ENCODE measurements at regions not wholly inside any gene's neighbourhood (a gene's known extent, or its start where the extent isn't known, plus 50 kb on each side); places are given as distances from the start of the nearest gene placed in this dataset.

DNA sequence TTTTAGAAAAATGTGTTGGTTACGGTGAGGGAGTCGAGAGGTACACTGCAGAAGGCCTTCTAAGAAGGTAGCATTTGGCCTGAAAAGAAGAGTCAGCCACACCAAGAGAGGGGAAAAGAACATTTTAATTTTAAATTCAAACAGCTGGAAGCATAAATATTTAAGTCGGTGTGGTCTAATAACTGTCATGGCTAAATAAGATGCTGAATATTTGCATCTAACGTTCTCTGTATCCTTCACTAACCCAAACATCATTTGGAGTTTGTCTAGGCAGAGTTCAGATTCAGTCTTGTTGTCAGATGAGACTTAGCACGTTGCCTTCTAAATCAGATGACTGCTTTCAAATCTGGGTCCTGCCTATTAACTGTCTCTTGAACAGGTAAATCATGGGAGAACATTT lies 583.3 kb downstream of the DIPK2A start:
- no peaks in the 10 kb centered on the region for H3K27me3 Mint-ChIP-seq
- no peak overlapping the region for H3K27ac Mint-ChIP-seq
- H3K4me1 ChIP-seq (ENCODE audit: insufficient read depth, low read length), result no peaks in the 10 kb centered on the region
- no peaks in the 10 kb centered on the region for H3K27me3 ChIP-seq (ENCODE audit: control insufficient read depth in 1 of 2, insufficient read depth in 2 of 2, low read length in 2 of 2)
- H3K4me1 Mint-ChIP-seq (ENCODE audit: low read depth), result no peaks in the 10 kb centered on the region
- no peak for DNase-seq
- no peaks in the 10 kb centered on the region for H3K36me3 Mint-ChIP-seq (ENCODE audit: low read depth)
- intact Hi-C loops (cut with DNase I, micrococcal nuclease), result no loop called here
- H3K4me3 Mint-ChIP-seq, result no peak overlapping the region
- no peaks in the 10 kb centered on the region for H3K9me3 Mint-ChIP-seq
- no peak for ATAC-seq (ENCODE audit: poor library complexity)
- ChIA-PET POLR2A (no interaction called here), CTCF (no interaction called here)
- TF ChIP-seq, protein P1, sequence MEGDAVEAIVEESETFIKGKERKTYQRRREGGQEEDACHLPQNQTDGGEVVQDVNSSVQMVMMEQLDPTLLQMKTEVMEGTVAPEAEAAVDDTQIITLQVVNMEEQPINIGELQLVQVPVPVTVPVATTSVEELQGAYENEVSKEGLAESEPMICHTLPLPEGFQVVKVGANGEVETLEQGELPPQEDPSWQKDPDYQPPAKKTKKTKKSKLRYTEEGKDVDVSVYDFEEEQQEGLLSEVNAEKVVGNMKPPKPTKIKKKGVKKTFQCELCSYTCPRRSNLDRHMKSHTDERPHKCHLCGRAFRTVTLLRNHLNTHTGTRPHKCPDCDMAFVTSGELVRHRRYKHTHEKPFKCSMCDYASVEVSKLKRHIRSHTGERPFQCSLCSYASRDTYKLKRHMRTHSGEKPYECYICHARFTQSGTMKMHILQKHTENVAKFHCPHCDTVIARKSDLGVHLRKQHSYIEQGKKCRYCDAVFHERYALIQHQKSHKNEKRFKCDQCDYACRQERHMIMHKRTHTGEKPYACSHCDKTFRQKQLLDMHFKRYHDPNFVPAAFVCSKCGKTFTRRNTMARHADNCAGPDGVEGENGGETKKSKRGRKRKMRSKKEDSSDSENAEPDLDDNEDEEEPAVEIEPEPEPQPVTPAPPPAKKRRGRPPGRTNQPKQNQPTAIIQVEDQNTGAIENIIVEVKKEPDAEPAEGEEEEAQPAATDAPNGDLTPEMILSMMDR (IDR thresholded peaks at IDR 0.05), result no peak
- no peak overlapping the region for H3K4me3 ChIP-seq (ENCODE audit: low read length)
- no peaks in the 10 kb centered on the region for H3K9me3 ChIP-seq (ENCODE audit: control insufficient read depth in 1 of 2, insufficient read depth in 1 of 2, low read length in 2 of 2)
- H3K36me3 ChIP-seq (ENCODE audit: insufficient read depth, low read length), result no peaks in the 10 kb centered on the region
- H3K27ac ChIP-seq (ENCODE audit: low read depth in 1 of 2, low read length in 2 of 2), result no peak overlapping the region

DNA sequence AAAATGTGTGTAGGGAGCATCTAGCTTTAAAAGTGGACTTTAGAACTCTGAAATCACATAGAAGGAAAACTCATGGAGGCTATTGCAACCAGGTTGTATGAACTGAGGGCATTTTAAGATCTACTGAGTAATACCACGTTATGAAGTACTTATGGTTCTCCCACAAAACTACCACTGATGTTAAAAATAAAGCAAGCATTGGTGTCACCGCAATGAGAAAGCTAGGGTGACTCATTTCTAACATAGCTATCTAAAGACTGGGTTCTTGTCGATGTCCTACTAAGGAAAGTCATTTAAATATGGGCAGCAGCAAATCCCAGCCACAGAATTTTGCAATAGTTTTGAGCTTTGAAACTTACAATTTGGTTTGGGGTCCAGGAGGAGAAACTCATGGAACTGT lies 584.8 kb downstream of the DIPK2A start:
- DNase-seq (no peak), ATAC-seq (ENCODE audit: poor library complexity) (no peak)
- Histone ChIP-seq H3K27ac (ENCODE audit: low read depth in 1 of 2, low read length in 2 of 2) (no peak overlapping the region), H3K9me3 (ENCODE audit: control insufficient read depth in 1 of 2, insufficient read depth in 1 of 2, low read length in 2 of 2) (no peaks in the 10 kb centered on the region), H3K4me1 (ENCODE audit: insufficient read depth, low read length) (no peaks in the 10 kb centered on the region), H3K4me3 (ENCODE audit: low read length) (no peak overlapping the region), H3K27me3 (ENCODE audit: control insufficient read depth in 1 of 2, insufficient read depth in 2 of 2, low read length in 2 of 2) (no peaks in the 10 kb centered on the region), H3K36me3 (ENCODE audit: insufficient read depth, low read length) (no peaks in the 10 kb centered on the region)
- Mint-ChIP-seq H3K4me3 (no peak overlapping the region), H3K4me1 (ENCODE audit: low read depth) (no peaks in the 10 kb centered on the region), H3K36me3 (ENCODE audit: low read depth) (no peaks in the 10 kb centered on the region), H3K27me3 (no peaks in the 10 kb centered on the region), H3K9me3 (no peaks in the 10 kb centered on the region), H3K27ac (no peak overlapping the region)
- TF ChIP-seq, protein P1 (IDR thresholded peaks at IDR 0.05), result no peak
- intact Hi-C loops (cut with DNase I, micrococcal nuclease), result no loop called here
- ChIA-PET POLR2A (no interaction called here), CTCF (no interaction called here)

DNA sequence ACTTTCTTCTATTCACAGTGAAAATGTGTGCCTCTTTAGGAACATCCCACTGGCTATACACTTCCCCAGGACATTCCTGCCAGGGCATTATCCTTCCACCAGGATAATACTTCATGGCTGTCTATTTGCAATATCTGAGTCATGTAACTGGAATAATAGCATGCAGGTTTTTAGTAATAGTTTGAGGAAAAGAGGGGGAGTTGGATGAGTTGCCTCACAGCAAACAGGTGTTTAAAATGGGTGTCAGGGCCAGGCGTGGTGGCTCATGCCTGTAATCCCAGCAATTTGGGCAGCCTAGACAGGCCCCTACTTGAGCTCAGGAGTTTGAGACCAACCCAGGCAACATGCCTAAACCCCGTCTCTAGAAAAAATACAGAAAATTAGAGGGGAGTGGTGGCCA lies 585.9 kb downstream of the DIPK2A start:
- no peak overlapping the region for H3K4me3 ChIP-seq (ENCODE audit: low read length)
- no peak overlapping the region for H3K27ac ChIP-seq (ENCODE audit: low read depth in 1 of 2, low read length in 2 of 2)
- H3K27me3 Mint-ChIP-seq, result no peaks in the 10 kb centered on the region
- intact Hi-C loops (cut with DNase I, micrococcal nuclease), result no loop called here
- no peak overlapping the region for H3K27ac Mint-ChIP-seq
- H3K36me3 ChIP-seq (ENCODE audit: insufficient read depth, low read length), result no peaks in the 10 kb centered on the region
- ChIA-PET CTCF (no interaction called here), POLR2A (no interaction called here)
- no peaks in the 10 kb centered on the region for H3K4me1 ChIP-seq (ENCODE audit: insufficient read depth, low read length)
- H3K4me3 Mint-ChIP-seq, result no peak overlapping the region
- H3K9me3 ChIP-seq (ENCODE audit: control insufficient read depth in 1 of 2, insufficient read depth in 1 of 2, low read length in 2 of 2), result no peaks in the 10 kb centered on the region
- no peaks in the 10 kb centered on the region for H3K27me3 ChIP-seq (ENCODE audit: control insufficient read depth in 1 of 2, insufficient read depth in 2 of 2, low read length in 2 of 2)
- ATAC-seq (ENCODE audit: poor library complexity) (no peak), DNase-seq (no peak)
- H3K4me1 Mint-ChIP-seq (ENCODE audit: low read depth), result no peaks in the 10 kb centered on the region
- H3K9me3 Mint-ChIP-seq, result no peaks in the 10 kb centered on the region
- TF ChIP-seq, protein P1 (IDR thresholded peaks at IDR 0.05), result no peak
- no peaks in the 10 kb centered on the region for H3K36me3 Mint-ChIP-seq (ENCODE audit: low read depth)
